Adrenal gland (tissue), 5 donors: ENCODE measurements at regions not wholly inside any gene's neighbourhood (a gene's known extent, or its start where the extent isn't known, plus 50 kb on each side); places are given as distances from the start of the nearest gene placed in this dataset.

ENCODE experiments used
- CTCF ChIP-seq, 6 experiments: fragments of 450-650 bp in 4 of 6; fragments of 200-600 bp in 2 of 6; sonication (generic) in 1 of 6; IDR thresholded peaks; 1 replicate in 5 of 6; 2 replicates in 1 of 6; pipeline versions ENCODE4 v1.5.1 to v1.8.0; 2016 to 2021; ENCODE audit warnings: antibody characterized with exemption in 6 of 6, mild to moderate bottlenecking in 2 of 6, moderate library complexity in 1 of 6
- POLR2A ChIP-seq, 2 donors: fragments of 450-650 bp; IDR thresholded peaks; one replicate each; pipeline ENCODE4 v1.6.1; 2017; ENCODE audit warnings: antibody characterized with exemption in 2 of 2, mild to moderate bottlenecking in 2 of 2, moderate library complexity in 1 of 2
- donor health status: DM: no; HTN: no; CAD: no.

GRCh38 chr16:66278111-66278531, 88.4 kb upstream of the CDH5 start:
- TF ChIP-seq CTCF (IDR thresholded peaks at IDR 0.05), result no peak
- TF ChIP-seq POLR2A (IDR thresholded peaks at IDR 0.05), result no peak
